ENCODE measurements at regions not wholly inside any gene's neighbourhood (a gene's known extent, or its start where the extent isn't known, plus 50 kb on each side); places are given as distances from the start of the nearest gene placed in this dataset.

DNA sequence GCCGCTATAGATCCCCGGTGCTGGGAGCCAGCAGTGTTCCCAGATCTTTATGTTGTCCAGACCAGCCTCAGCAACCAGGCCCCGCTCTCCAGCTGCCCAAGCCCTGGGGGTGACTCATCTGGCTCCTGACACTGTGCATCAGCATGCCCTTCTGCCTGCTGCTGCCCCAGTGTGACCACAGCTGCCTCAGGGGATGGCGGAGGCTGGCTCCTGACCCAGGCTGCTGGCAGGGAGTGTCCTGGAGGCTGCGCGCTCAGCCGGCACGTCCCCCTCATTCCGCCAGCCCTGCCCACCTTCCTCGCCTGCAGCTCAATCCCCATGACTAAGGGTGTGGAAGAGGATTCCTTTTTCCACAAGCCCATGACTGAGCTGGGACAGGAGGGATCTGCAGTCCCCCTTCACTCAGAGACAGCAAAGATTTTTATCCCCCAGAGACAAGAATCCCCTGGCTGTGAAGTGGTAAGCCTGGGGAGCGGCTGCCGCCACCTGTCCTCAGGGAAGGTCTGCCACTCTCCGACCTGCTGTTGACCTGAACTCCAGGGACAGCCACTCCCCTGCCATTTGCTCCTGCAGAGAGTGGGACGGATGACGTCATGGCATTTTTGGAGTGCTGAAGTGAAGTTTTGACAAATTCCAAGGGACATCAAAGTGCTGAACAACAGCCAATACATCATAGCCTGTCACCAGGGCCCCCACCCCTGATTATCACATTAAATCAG, 182.8 kb upstream of the BMPER start:
- POLR2A ChIA-PET, result no interaction called here
- H3K79me2 ChIP-seq (ENCODE audit: insufficient read depth, low read length), result no peaks in the 10 kb centered on the region
- H3K4me2 ChIP-seq (ENCODE audit: low read length), result peak overlapping the region; percentile 63

DNA sequence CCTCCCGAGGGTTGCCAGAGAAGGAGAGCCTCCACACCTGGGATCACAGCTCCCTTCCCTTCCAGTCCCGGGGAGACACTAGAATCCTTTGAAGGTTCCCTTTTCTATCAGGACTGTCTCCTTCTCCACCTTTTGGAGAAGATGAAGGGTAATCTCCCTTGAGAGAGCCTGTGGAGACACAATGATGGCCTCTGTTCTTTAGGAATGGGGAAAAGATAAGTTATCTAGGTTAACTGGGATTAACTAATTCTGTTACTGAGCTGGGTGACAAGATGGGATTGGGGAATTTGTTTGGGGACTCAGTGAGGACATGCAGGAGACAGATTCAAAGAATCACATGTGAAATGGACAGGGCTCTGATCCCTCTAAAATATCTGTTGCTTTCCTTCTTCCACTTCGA, 181.1 kb upstream of the BMPER start:
- no peaks in the 10 kb centered on the region for H4K20me1 ChIP-seq (ENCODE audit: insufficient read depth)
- ATAC-seq (no peak), DNase-seq (ENCODE audit: low read depth, low spot score) (no peak)
- no peaks in the 10 kb centered on the region for H3K79me2 ChIP-seq (ENCODE audit: insufficient read depth, low read length)
- no peak overlapping the region for H3K4me2 ChIP-seq (ENCODE audit: low read length)
- no peak overlapping the region for H3K27ac ChIP-seq (ENCODE audit: low read depth, low read length)
- no peaks in the 10 kb centered on the region for H3K36me3 ChIP-seq (ENCODE audit: control insufficient read depth in 1 of 2, insufficient read depth in 2 of 2, low read length in 2 of 2)
- H2AFZ ChIP-seq (ENCODE audit: low read depth, low read length, poor library complexity, severe bottlenecking), result no peak overlapping the region
- H3K9ac ChIP-seq (ENCODE audit: low read length), result no peak overlapping the region
- CTCF ChIA-PET, result no interaction called here
- intact Hi-C loops (cut with micrococcal nuclease), result no loop called here
- RAD21 ChIA-PET (ENCODE audit: low non-redundant PET in 1 of 2, low total read pairs in 2 of 2, uncharacterized antibody in 2 of 2, unreplicated experiment in 2 of 2), result no interaction called here
- no peaks in the 10 kb centered on the region for H3K9me2 ChIP-seq (ENCODE audit: insufficient read depth)
- no TSS peak for BruUV-seq (replicated peaks)
- H3K9me3 ChIP-seq (ENCODE audit: control insufficient read depth in 1 of 2, insufficient read depth in 1 of 2, low read depth in 1 of 2, low read length in 2 of 2), result no peaks in the 10 kb centered on the region
- no peaks in the 10 kb centered on the region; the same call in 1 of the 2 replicates for H3K27me3 ChIP-seq (ENCODE audit: insufficient read depth, low read length)
- POLR2A ChIA-PET, result no interaction called here
- no peak overlapping the region for H3K4me3 ChIP-seq (replicated peaks in 1 of 2; ENCODE audit: low read depth in 1 of 2, low read length in 2 of 2)
- peaks cover 10 to 15% of the 10 kb centered on the region in 2 experiments for H3K4me1 ChIP-seq (ENCODE audit: control insufficient read depth in 1 of 2, insufficient read depth in 2 of 2, low read length in 2 of 2)
- TF ChIP-seq EZH2phosphoT487 (IDR thresholded peaks at IDR 0.05; ENCODE audit: borderline replicate concordance) (no peak), TCF7L2 (IDR thresholded peaks at IDR 0.05; ENCODE audit: borderline replicate concordance, extremely low read depth, insufficient read depth, insufficient read length) (no peak), EZH2 (IDR thresholded peaks at IDR 0.05) (no peak), FOSL1 (IDR thresholded peaks at IDR 0.05; ENCODE audit: low read depth) (no peak), SP1 (IDR thresholded peaks at IDR 0.05; ENCODE audit: low read depth) (no peak), CEBPB (IDR thresholded peaks at IDR 0.05; ENCODE audit: low read depth) (no peak), POLR2AphosphoS5 (IDR thresholded peaks at IDR 0.05; ENCODE audit: low read depth, low read length) (no peak), POLR2A (IDR thresholded peaks at IDR 0.05; ENCODE audit: borderline replicate concordance, extremely low read depth, insufficient read depth, insufficient read length) (no peak), SRF (IDR thresholded peaks at IDR 0.05; ENCODE audit: low read depth) (no peak), SIN3A (IDR thresholded peaks at IDR 0.05; ENCODE audit: low read depth) (no peak)
- TF ChIP-seq, protein P1, sequence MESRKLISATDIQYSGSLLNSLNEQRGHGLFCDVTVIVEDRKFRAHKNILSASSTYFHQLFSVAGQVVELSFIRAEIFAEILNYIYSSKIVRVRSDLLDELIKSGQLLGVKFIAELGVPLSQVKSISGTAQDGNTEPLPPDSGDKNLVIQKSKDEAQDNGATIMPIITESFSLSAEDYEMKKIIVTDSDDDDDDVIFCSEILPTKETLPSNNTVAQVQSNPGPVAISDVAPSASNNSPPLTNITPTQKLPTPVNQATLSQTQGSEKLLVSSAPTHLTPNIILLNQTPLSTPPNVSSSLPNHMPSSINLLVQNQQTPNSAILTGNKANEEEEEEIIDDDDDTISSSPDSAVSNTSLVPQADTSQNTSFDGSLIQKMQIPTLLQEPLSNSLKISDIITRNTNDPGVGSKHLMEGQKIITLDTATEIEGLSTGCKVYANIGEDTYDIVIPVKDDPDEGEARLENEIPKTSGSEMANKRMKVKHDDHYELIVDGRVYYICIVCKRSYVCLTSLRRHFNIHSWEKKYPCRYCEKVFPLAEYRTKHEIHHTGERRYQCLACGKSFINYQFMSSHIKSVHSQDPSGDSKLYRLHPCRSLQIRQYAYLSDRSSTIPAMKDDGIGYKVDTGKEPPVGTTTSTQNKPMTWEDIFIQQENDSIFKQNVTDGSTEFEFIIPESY (IDR thresholded peaks at IDR 0.05; ENCODE audit: extremely low read depth, insufficient replicate concordance, low read length), result no peak
- TF ChIP-seq, protein P2, sequence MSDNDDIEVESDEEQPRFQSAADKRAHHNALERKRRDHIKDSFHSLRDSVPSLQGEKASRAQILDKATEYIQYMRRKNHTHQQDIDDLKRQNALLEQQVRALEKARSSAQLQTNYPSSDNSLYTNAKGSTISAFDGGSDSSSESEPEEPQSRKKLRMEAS (IDR thresholded peaks at IDR 0.05), result no peak
- TF ChIP-seq, protein P3, sequence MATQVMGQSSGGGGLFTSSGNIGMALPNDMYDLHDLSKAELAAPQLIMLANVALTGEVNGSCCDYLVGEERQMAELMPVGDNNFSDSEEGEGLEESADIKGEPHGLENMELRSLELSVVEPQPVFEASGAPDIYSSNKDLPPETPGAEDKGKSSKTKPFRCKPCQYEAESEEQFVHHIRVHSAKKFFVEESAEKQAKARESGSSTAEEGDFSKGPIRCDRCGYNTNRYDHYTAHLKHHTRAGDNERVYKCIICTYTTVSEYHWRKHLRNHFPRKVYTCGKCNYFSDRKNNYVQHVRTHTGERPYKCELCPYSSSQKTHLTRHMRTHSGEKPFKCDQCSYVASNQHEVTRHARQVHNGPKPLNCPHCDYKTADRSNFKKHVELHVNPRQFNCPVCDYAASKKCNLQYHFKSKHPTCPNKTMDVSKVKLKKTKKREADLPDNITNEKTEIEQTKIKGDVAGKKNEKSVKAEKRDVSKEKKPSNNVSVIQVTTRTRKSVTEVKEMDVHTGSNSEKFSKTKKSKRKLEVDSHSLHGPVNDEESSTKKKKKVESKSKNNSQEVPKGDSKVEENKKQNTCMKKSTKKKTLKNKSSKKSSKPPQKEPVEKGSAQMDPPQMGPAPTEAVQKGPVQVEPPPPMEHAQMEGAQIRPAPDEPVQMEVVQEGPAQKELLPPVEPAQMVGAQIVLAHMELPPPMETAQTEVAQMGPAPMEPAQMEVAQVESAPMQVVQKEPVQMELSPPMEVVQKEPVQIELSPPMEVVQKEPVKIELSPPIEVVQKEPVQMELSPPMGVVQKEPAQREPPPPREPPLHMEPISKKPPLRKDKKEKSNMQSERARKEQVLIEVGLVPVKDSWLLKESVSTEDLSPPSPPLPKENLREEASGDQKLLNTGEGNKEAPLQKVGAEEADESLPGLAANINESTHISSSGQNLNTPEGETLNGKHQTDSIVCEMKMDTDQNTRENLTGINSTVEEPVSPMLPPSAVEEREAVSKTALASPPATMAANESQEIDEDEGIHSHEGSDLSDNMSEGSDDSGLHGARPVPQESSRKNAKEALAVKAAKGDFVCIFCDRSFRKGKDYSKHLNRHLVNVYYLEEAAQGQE (IDR thresholded peaks at IDR 0.05; ENCODE audit: low read depth), result no peak

More for the DNA sequence above, 182.8 kb upstream of the BMPER start:
- peak; percentile 29 for DNase-seq (ENCODE audit: low read depth, low spot score)
- no peaks in the 10 kb centered on the region for H3K9me3 ChIP-seq (ENCODE audit: control insufficient read depth in 1 of 2, insufficient read depth in 1 of 2, low read depth in 1 of 2, low read length in 2 of 2)
- no TSS peak for BruUV-seq (replicated peaks)
- no peaks in the 10 kb centered on the region for H4K20me1 ChIP-seq (ENCODE audit: insufficient read depth)
- peak overlapping the region in 1 of 2 experiments; percentile 13; a peak in 2 of 4 replicates for H3K4me3 ChIP-seq (replicated peaks in 1 of 2; ENCODE audit: low read depth in 1 of 2, low read length in 2 of 2)
- H3K4me1 ChIP-seq (ENCODE audit: control insufficient read depth in 1 of 2, insufficient read depth in 2 of 2, low read length in 2 of 2), result peaks cover 10 to 15% of the 10 kb centered on the region in 2 experiments
- intact Hi-C loops (cut with micrococcal nuclease), result no loop called here
- ChIA-PET CTCF (interaction anchor here (1.2 kb wide), 1 partner anchor 9 kb away, joined by 4 read pairs; no protein-coding TSS in a partner anchor), RAD21 (ENCODE audit: low non-redundant PET in 1 of 2, low total read pairs in 2 of 2, uncharacterized antibody in 2 of 2, unreplicated experiment in 2 of 2) (no interaction called here)
- H3K27ac ChIP-seq (ENCODE audit: low read depth, low read length), result no peak overlapping the region; the same call in 1 of the 2 replicates
- ATAC-seq, result peak; percentile 95
- no peak overlapping the region for H3K9ac ChIP-seq (ENCODE audit: low read length)
- TF ChIP-seq FOSL1 (IDR thresholded peaks at IDR 0.05; ENCODE audit: low read depth) (0 out of 2 replicates have a peak, but pooled peaks have one; percentile 37), ELF1 (IDR thresholded peaks at IDR 0.05; ENCODE audit: borderline replicate concordance, low read depth) (no peak)
- H3K9me2 ChIP-seq (ENCODE audit: insufficient read depth), result no peaks in the 10 kb centered on the region
- H3K36me3 ChIP-seq (ENCODE audit: control insufficient read depth in 1 of 2, insufficient read depth in 2 of 2, low read length in 2 of 2), result no peaks in the 10 kb centered on the region
- no peak overlapping the region for H2AFZ ChIP-seq (ENCODE audit: low read depth, low read length, poor library complexity, severe bottlenecking)
- no peaks in the 10 kb centered on the region; the same call in 1 of the 2 replicates for H3K27me3 ChIP-seq (ENCODE audit: insufficient read depth, low read length)

Measured in HCT116 (cell line).